CD14-positive monocyte (primary cell): ENCODE measurements at regions not wholly inside any gene's neighbourhood (a gene's known extent, or its start where the extent isn't known, plus 50 kb on each side); places are given as distances from the start of the nearest gene placed in this dataset.
A peak's percentile ranks its signal among the peaks of the same experiment; 100 is the strongest.

Source experiments
- DNase-seq, 3 donors: peaks; one replicate each; pipeline ENCODE4 v3.0.0-alpha.2; 2011 to 2022
- H2AFZ ChIP-seq: 2 replicates; pipeline ENCODE4 v1.6.0; 2012; ENCODE audit warnings: mild to moderate bottlenecking, low read depth, low read length, inconsistent platforms; ENCODE audit not compliant: insufficient read depth, poor library complexity, severe bottlenecking
- H3K27ac ChIP-seq, 2 donors: 1 replicate in 1 of 2; 2 replicates in 1 of 2; pipeline ENCODE4 v1.5.1; 2012 to 2013; ENCODE audit warnings: low read length in 2 of 2, control low read depth in 1 of 2, inconsistent platforms in 1 of 2, low read depth in 1 of 2, mild to moderate bottlenecking in 1 of 2
- H3K27me3 ChIP-seq, 2 donors: one replicate each; pipeline versions ENCODE4 v1.6.0 to v1.6.1; 2011 to 2013; ENCODE audit warnings: low read length in 2 of 2; ENCODE audit not compliant: control insufficient read depth in 2 of 2, insufficient read depth in 2 of 2
- H3K36me3 ChIP-seq, 2 donors: replicated peaks in 1 of 2; 1 replicate in 1 of 2; 2 replicates in 1 of 2; pipeline versions ENCODE4 v1.5.1 to v1.6.1; 2012 to 2013; ENCODE audit warnings: low read length in 2 of 2, control low read depth in 1 of 2, inconsistent platforms in 1 of 2, mild to moderate bottlenecking in 1 of 2; ENCODE audit not compliant: insufficient read depth in 2 of 2, control insufficient read depth in 1 of 2
- H3K4me1 ChIP-seq, 2 donors: 1 replicate in 1 of 2; 2 replicates in 1 of 2; pipeline versions ENCODE4 v1.5.1 to v1.6.1; 2012 to 2013; ENCODE audit warnings: low read length in 2 of 2, control low read depth in 1 of 2, inconsistent platforms in 1 of 2, mild to moderate bottlenecking in 1 of 2, moderate library complexity in 1 of 2; ENCODE audit not compliant: insufficient read depth in 2 of 2, control insufficient read depth in 1 of 2
- H3K4me2 ChIP-seq: replicated peaks from 2 replicates; pipeline ENCODE3; 2012; ENCODE audit warnings: low read length, moderate library complexity, mild to moderate bottlenecking; ENCODE audit not compliant: poor library complexity, severe bottlenecking; ENCODE audit errors: extremely low read depth
- H3K4me3 ChIP-seq, 3 experiments: fragments of 200-600 bp in 1 of 3; sonication (generic) in 1 of 3; replicated peaks in 1 of 3; 1 replicate in 2 of 3; 2 replicates in 1 of 3; pipeline ENCODE4 v1.5.1; 2011 to 2013; ENCODE audit warnings: low read length in 3 of 3, mild to moderate bottlenecking in 3 of 3, control low read depth in 2 of 3, low read depth in 2 of 3, inconsistent platforms in 1 of 3, moderate library complexity in 1 of 3
- H3K79me2 ChIP-seq: 2 replicates; pipeline ENCODE4 v1.6.0; 2012; ENCODE audit warnings: mild to moderate bottlenecking, control low read depth, inconsistent platforms, low read length, moderate library complexity; ENCODE audit not compliant: insufficient read depth
- H3K9ac ChIP-seq: 2 replicates; pipeline ENCODE4 v1.6.0; 2017; ENCODE audit warnings: low read length, mild to moderate bottlenecking; ENCODE audit not compliant: insufficient read depth, poor library complexity, severe bottlenecking
- H3K9me3 ChIP-seq, 2 donors: replicated peaks in 1 of 2; 1 replicate in 1 of 2; 2 replicates in 1 of 2; pipeline versions ENCODE4 v1.5.1 to v1.6.1; 2012 to 2013; ENCODE audit warnings: low read length in 2 of 2, control low read depth in 1 of 2; ENCODE audit not compliant: control insufficient read depth in 1 of 2, insufficient read depth in 1 of 2
- H4K20me1 ChIP-seq: 2 replicates; pipeline ENCODE4 v1.6.0; 2012; ENCODE audit warnings: mild to moderate bottlenecking, low read length, control low read depth, moderate library complexity; ENCODE audit not compliant: insufficient read depth
- H3K27ac Mint-ChIP-seq, 7 donors: one replicate each; pipeline ENCODE4 v1.8.0; 2020; ENCODE audit warnings: mild to moderate bottlenecking in 7 of 7, mixed read lengths in 7 of 7, moderate library complexity in 6 of 7, inconsistent platforms in 2 of 7
- H3K27me3 Mint-ChIP-seq, 3 donors: one replicate each; pipeline ENCODE4 v1.8.0; 2021 to 2022; ENCODE audit warnings: low read depth in 3 of 3, mild to moderate bottlenecking in 3 of 3, mixed read lengths in 3 of 3, moderate library complexity in 3 of 3, inconsistent platforms in 1 of 3
- H3K36me3 Mint-ChIP-seq, 2 donors: one replicate each; pipeline ENCODE4 v1.8.0; 2020; ENCODE audit warnings: mixed read lengths in 2 of 2, inconsistent platforms in 1 of 2, mild to moderate bottlenecking in 1 of 2
- H3K4me1 Mint-ChIP-seq: one replicate; pipeline ENCODE4 v1.8.0; 2020; ENCODE audit warnings: mild to moderate bottlenecking, mixed read lengths
- H3K4me3 Mint-ChIP-seq, 2 donors: one replicate each; pipeline ENCODE4 v1.8.0; 2020; ENCODE audit warnings: mild to moderate bottlenecking in 2 of 2, mixed read lengths in 2 of 2, moderate library complexity in 1 of 2
- H3K9me3 Mint-ChIP-seq, 7 donors: one replicate each; pipeline ENCODE4 v1.8.0; 2020 to 2022; ENCODE audit warnings: mixed read lengths in 7 of 7, mild to moderate bottlenecking in 6 of 7, moderate library complexity in 6 of 7, inconsistent platforms in 2 of 7
- CTCF ChIP-seq: fragments of 200-600 bp; IDR thresholded peaks from one replicate; pipeline ENCODE4 v1.8.0; 2022; ENCODE audit warnings: antibody characterized with exemption, mild to moderate bottlenecking
- WGBS: methylation state at CpG from one replicate; pipeline ENCODE4 v1.1.5; 2013; ENCODE audit warnings: missing lambda C conversion rate; ENCODE audit not compliant: insufficient coverage; 5-methylcytosine and 5-hydroxymethylcytosine counted together
- intact Hi-C, 2 donors: fragments of 100-400 bp; cut with micrococcal nuclease; formaldehyde crosslinking; loops; one replicate each; pipeline versions ENCODE4 v1.15.0 to v1.15.1; 2023

- Histone ChIP-seq H3K27me3 (no peaks in the 10 kb centered on the region), H3K9me3 (peaks cover 0 to 15% of the 10 kb centered on the region in 2 donors), H2AFZ (no peak overlapping the region), H3K4me3 (no peak overlapping the region), H3K4me2 (no peak overlapping the region), H4K20me1 (no peaks in the 10 kb centered on the region), H3K79me2 (no peaks in the 10 kb centered on the region), H3K27ac (no peak overlapping the region), H3K36me3 (no peaks in the 10 kb centered on the region), H3K9ac (no peak overlapping the region), H3K4me1 (no peaks in the 10 kb centered on the region)
- WGBS: no CpG with 5 or more reads among the region's 3 CpGs
- no peak for TF ChIP-seq CTCF
- Mint-ChIP-seq H3K4me3 (no peak overlapping the region), H3K27me3 (peaks cover 0 to 2% (median 0%) of the 10 kb centered on the region in 3 donors), H3K36me3 (no peaks in the 10 kb centered on the region), H3K27ac (no peak overlapping the region), H3K9me3 (peaks cover 0 to 13% (median 2%) of the 10 kb centered on the region in 7 donors), H3K4me1 (no peaks in the 10 kb centered on the region)
- no peak for DNase-seq
- intact Hi-C loops: no loop called here
Observed at GRCh38 chr6:23293653-23294052, 724.3 kb downstream of the HDGFL1 start.

GRCh38 chr6:23301556-23301955, 732.2 kb downstream of the HDGFL1 start:
- no peak for TF ChIP-seq CTCF
- no peaks in the 10 kb centered on the region for H3K79me2 ChIP-seq
- Mint-ChIP-seq H3K9me3 (peaks cover 0 to 14% (median 6%) of the 10 kb centered on the region in 7 donors), H3K4me3 (no peak overlapping the region), H3K36me3 (no peaks in the 10 kb centered on the region), H3K27ac (peak overlapping the region in 1 of 7 donors; percentile 16), H3K27me3 (no peaks in the 10 kb centered on the region), H3K4me1 (peaks cover 2% of the 10 kb centered on the region)
- no peaks in the 10 kb centered on the region for H4K20me1 ChIP-seq
- H3K27ac ChIP-seq: no peak overlapping the region
- H3K9me3 ChIP-seq: peaks cover 0 to 10% of the 10 kb centered on the region in 2 donors
- H3K9ac ChIP-seq: no peak overlapping the region
- H3K4me2 ChIP-seq: no peak overlapping the region
- intact Hi-C loops: no loop called here
- H2AFZ ChIP-seq: no peak overlapping the region
- no peak for DNase-seq
- H3K4me3 ChIP-seq: no peak overlapping the region
- no peaks in the 10 kb centered on the region for H3K27me3 ChIP-seq
- no peaks in the 10 kb centered on the region for H3K4me1 ChIP-seq
- no peaks in the 10 kb centered on the region for H3K36me3 ChIP-seq
